ENCODE measurements at regions not wholly inside any gene's neighbourhood (a gene's known extent, or its start where the extent isn't known, plus 50 kb on each side); places are given as distances from the start of the nearest gene placed in this dataset.
"Not testable (repeated sequence)": the region's sequence is repeated elsewhere in the genome, so short reads cannot be mapped to it uniquely, and the experiment has no call there.

DNA sequence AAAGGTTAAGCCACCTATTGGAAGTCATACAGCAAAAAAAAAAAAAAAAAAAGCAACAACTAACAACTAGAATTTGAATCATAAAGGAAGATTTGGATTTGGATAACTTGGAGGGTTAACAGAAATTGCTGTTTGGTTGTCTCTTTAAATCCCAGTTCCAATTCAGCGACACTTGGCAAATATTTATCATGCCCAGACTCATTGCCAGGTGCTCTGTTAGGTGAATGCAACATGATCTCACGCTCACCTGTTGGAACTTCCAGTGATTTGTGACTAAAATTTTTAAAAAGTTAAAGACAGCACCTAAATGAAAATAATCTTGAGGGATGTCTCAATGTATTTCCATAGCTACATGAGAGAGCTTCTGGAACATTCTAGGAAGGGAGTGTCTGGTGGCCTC lies 103.7 kb downstream of the TBX3 start:
- Histone ChIP-seq H3K9me3 (ENCODE audit: control insufficient read depth in 2 of 2, low read length in 2 of 2) (no peaks in the 10 kb centered on the region), H3K36me3 (ENCODE audit: control insufficient read depth in 2 of 2, insufficient read depth in 2 of 2, low read length in 2 of 2) (no peaks in the 10 kb centered on the region), H3K4me3 (ENCODE audit: low read length in 2 of 2) (no peak overlapping the region), H3K27ac (ENCODE audit: low read length) (no peak overlapping the region), H3K27me3 (ENCODE audit: control insufficient read depth in 1 of 2, insufficient read depth in 2 of 2, low read length in 2 of 2) (peaks cover 6% of the 10 kb centered on the region in 2 donors), H3K9ac (ENCODE audit: low read length in 2 of 2) (no peak overlapping the region), H3K4me1 (ENCODE audit: control insufficient read depth, insufficient read depth, low read length) (no peaks in the 10 kb centered on the region)

DNA sequence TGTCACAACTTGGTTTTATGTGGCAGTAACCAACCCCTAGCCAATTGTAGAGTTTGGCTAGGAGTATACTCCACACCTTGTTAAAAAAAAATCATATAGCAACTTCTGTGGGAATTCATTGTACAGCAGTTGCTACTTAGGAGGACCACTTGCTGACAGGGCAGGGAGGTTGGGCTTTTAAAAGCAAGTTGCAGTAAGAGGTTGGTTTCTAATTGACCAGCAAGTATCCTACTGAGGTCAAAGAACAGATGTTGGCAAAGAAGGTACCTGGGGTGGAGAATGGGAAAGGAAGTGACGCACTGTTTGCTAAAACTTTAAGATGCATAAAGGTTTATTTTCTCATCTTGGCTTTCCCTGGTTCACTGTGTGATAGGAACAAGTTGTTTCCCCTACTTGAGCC lies 104.6 kb downstream of the TBX3 start:
- Histone ChIP-seq H3K4me1 (ENCODE audit: control insufficient read depth, insufficient read depth, low read length) (no peaks in the 10 kb centered on the region), H3K9ac (ENCODE audit: low read length in 2 of 2) (no peak overlapping the region), H3K27ac (ENCODE audit: low read length) (no peak overlapping the region)

DNA sequence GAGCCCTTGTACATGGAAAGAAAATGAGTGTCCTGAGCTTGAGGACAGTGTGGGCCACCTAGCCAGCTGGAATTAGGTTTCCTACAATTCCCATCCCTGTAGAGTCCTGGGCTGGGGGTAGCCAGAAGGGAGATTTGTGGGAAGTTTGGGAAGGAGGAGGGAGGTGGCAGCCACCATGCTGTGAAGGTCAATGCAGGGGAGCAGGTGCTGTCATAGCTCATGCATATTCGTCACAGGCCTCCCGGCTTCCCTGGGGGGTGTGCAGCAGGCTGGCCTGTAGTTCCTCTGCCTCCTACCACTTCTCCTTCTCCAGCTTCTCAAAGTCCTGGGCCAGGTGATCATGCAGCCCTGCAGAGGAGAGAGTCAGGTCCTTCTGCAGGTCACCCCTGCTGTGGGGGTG lies 121.3 kb downstream of the TBX3 start:
- H3K27ac ChIP-seq (ENCODE audit: low read length), result no peak overlapping the region
- no peaks in the 10 kb centered on the region for H3K36me3 ChIP-seq (ENCODE audit: control insufficient read depth in 2 of 2, insufficient read depth in 2 of 2, low read length in 2 of 2)
- H3K9ac ChIP-seq (ENCODE audit: low read length in 2 of 2), result no peak overlapping the region

More for the DNA sequence above, 104.6 kb downstream of the TBX3 start:
- H3K9me3 ChIP-seq (ENCODE audit: control insufficient read depth in 2 of 2, low read length in 2 of 2), result no peaks in the 10 kb centered on the region
- H3K4me3 ChIP-seq (ENCODE audit: low read length in 2 of 2), result no peak overlapping the region
- peaks cover 6% of the 10 kb centered on the region in 2 donors for H3K27me3 ChIP-seq (ENCODE audit: control insufficient read depth in 1 of 2, insufficient read depth in 2 of 2, low read length in 2 of 2)
- H3K36me3 ChIP-seq (ENCODE audit: control insufficient read depth in 2 of 2, insufficient read depth in 2 of 2, low read length in 2 of 2), result no peaks in the 10 kb centered on the region

DNA sequence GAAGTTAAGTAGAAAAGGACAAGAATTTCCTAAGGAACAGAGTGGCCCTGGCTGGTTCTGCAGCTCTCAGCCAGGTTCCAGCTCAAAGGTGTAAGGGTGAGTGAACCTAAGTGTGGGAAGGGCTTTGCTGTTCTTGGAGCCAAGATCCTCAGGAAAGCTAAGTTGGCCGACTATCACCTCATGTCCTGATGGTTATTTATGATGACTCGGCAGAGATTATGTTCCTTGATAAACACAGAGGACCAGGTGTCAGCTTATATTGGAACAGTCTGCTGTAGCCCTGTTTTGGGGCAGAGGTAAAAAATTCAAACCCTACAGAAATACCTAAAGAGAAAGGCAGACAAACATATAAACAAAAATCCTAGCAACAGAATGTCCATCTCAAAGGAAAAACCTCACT lies 128.5 kb downstream of the TBX3 start:
- Histone ChIP-seq H3K36me3 (ENCODE audit: control insufficient read depth in 2 of 2, insufficient read depth in 2 of 2, low read length in 2 of 2) (no peaks in the 10 kb centered on the region), H3K9me3 (ENCODE audit: control insufficient read depth in 2 of 2, low read length in 2 of 2) (no peaks in the 10 kb centered on the region), H3K9ac (ENCODE audit: low read length in 2 of 2) (no peak overlapping the region), H3K27me3 (ENCODE audit: control insufficient read depth in 1 of 2, insufficient read depth in 2 of 2, low read length in 2 of 2) (no peaks in the 10 kb centered on the region), H3K4me3 (ENCODE audit: low read length in 2 of 2) (no peak overlapping the region), H3K4me1 (ENCODE audit: control insufficient read depth, insufficient read depth, low read length) (no peaks in the 10 kb centered on the region), H3K27ac (ENCODE audit: low read length) (no peak overlapping the region)

More for the DNA sequence above, 121.3 kb downstream of the TBX3 start:
- peaks cover 0 to 2% of the 10 kb centered on the region in 2 donors for H3K27me3 ChIP-seq (ENCODE audit: control insufficient read depth in 1 of 2, insufficient read depth in 2 of 2, low read length in 2 of 2)
- no peak overlapping the region for H3K4me3 ChIP-seq (ENCODE audit: low read length in 2 of 2)
- H3K4me1 ChIP-seq (ENCODE audit: control insufficient read depth, insufficient read depth, low read length), result no peaks in the 10 kb centered on the region
- no peaks in the 10 kb centered on the region for H3K9me3 ChIP-seq (ENCODE audit: control insufficient read depth in 2 of 2, low read length in 2 of 2)

DNA sequence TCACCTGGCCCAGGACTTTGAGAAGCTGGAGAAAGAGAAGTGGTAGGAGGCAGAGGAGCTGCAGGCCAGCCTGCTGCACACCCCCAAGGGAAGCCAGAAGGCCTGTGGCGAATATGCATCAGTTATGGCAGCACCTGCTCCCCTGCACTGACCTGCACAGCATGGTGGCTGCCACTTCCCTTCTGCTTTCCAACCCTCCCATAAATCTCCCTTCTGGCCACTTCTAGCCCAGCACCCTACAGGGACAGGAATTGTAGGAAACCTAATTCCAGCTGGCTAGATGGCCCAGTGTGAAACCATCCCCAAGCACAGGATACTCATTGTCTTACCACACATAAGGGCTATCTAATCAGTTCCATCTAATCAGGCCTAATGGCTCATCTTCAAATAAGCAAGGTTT lies 136.3 kb downstream of the TBX3 start:
- Histone ChIP-seq H3K27me3 (ENCODE audit: control insufficient read depth in 1 of 2, insufficient read depth in 2 of 2, low read length in 2 of 2) (no peaks in the 10 kb centered on the region), H3K4me1 (ENCODE audit: control insufficient read depth, insufficient read depth, low read length) (no peaks in the 10 kb centered on the region), H3K27ac (ENCODE audit: low read length) (no peak overlapping the region), H3K36me3 (ENCODE audit: control insufficient read depth in 2 of 2, insufficient read depth in 2 of 2, low read length in 2 of 2) (no peaks in the 10 kb centered on the region), H3K9ac (ENCODE audit: low read length in 2 of 2) (no peak overlapping the region), H3K9me3 (ENCODE audit: control insufficient read depth in 2 of 2, low read length in 2 of 2) (no peaks in the 10 kb centered on the region), H3K4me3 (ENCODE audit: low read length in 2 of 2) (no peak overlapping the region)

DNA sequence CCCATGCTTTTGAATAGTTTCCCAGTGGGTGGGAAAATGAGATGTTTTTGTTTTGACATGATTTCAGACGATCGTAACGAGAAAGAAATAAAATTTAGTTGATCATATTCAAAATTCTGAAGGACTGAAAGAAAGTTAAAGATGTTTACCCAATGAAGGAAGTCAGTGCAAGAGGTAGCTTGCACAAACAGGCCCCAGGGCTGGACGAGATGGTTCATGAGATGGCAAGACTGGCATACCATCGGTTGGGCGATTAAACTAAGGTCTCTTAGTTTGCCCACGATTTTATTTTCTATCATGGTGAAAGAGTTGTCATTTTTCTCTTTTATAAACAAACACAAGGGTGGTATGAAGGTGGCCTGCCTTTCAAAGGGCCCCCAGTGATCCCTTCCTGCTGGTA lies 124.5 kb upstream of the TBX5 start:
- Histone ChIP-seq H3K4me3 (ENCODE audit: low read length in 2 of 2) (no peak overlapping the region), H3K4me1 (ENCODE audit: control insufficient read depth, insufficient read depth, low read length) (no peaks in the 10 kb centered on the region), H3K27me3 (ENCODE audit: control insufficient read depth in 1 of 2, insufficient read depth in 2 of 2, low read length in 2 of 2) (peaks cover 0 to 5% of the 10 kb centered on the region in 2 donors), H3K9ac (ENCODE audit: low read length in 2 of 2) (no peak overlapping the region), H3K27ac (ENCODE audit: low read length) (no peak overlapping the region), H3K36me3 (ENCODE audit: control insufficient read depth in 2 of 2, insufficient read depth in 2 of 2, low read length in 2 of 2) (no peaks in the 10 kb centered on the region), H3K9me3 (ENCODE audit: control insufficient read depth in 2 of 2, low read length in 2 of 2) (no peaks in the 10 kb centered on the region)

DNA sequence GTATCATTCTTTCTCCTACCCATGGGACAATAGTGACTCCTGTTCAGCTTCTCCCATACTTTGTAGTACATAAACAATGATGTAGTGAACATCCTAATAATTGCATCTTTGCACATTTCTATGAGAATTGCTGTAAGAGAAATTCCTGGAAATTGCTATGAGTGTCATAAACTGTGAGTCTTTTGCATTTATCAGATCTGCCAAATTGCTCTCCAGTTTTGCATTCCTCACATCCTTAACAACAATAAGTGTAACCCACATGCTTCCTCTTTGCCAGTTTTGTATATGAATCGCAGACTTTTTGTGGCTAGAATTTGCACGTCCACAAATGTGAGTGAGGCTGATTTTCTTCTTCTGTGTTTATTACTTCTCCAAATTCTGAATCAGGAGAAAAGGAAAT lies 124.0 kb upstream of the TBX5 start:
- Histone ChIP-seq H3K27me3 (ENCODE audit: control insufficient read depth in 1 of 2, insufficient read depth in 2 of 2, low read length in 2 of 2) (peaks cover 0 to 5% of the 10 kb centered on the region in 2 donors), H3K4me3 (ENCODE audit: low read length in 2 of 2) (no peak overlapping the region), H3K9ac (ENCODE audit: low read length in 2 of 2) (no peak overlapping the region), H3K9me3 (ENCODE audit: control insufficient read depth in 2 of 2, low read length in 2 of 2) (no peaks in the 10 kb centered on the region), H3K4me1 (ENCODE audit: control insufficient read depth, insufficient read depth, low read length) (no peaks in the 10 kb centered on the region), H3K36me3 (ENCODE audit: control insufficient read depth in 2 of 2, insufficient read depth in 2 of 2, low read length in 2 of 2) (no peaks in the 10 kb centered on the region), H3K27ac (ENCODE audit: low read length) (no peak overlapping the region)

DNA sequence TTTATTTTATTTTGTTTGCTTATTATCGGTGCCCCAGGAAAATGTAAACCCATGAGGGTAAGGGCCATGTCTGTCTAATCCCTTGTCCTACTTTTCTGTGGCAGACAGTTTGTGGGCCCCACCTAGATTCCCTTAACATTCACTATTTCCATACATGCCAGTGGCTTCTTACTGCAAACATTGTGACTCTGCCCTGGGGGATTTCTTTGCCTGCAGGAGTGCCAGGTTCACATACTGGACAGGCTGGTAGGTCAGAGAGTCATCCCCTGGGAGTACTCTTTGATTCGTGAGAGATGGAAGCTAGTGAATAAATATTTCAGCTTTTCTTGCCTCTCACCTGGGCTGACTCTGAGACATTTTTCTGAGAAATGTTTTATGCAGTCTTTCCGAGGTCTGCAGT lies 122.8 kb upstream of the TBX5 start:
- Histone ChIP-seq H3K4me1 (ENCODE audit: control insufficient read depth, insufficient read depth, low read length) (no peaks in the 10 kb centered on the region), H3K27ac (ENCODE audit: low read length) (no peak overlapping the region), H3K4me3 (ENCODE audit: low read length in 2 of 2) (no peak overlapping the region), H3K27me3 (ENCODE audit: control insufficient read depth in 1 of 2, insufficient read depth in 2 of 2, low read length in 2 of 2) (peaks cover 0 to 5% of the 10 kb centered on the region in 2 donors), H3K9me3 (ENCODE audit: control insufficient read depth in 2 of 2, low read length in 2 of 2) (no peaks in the 10 kb centered on the region), H3K9ac (ENCODE audit: low read length in 2 of 2) (no peak overlapping the region), H3K36me3 (ENCODE audit: control insufficient read depth in 2 of 2, insufficient read depth in 2 of 2, low read length in 2 of 2) (no peaks in the 10 kb centered on the region)

DNA sequence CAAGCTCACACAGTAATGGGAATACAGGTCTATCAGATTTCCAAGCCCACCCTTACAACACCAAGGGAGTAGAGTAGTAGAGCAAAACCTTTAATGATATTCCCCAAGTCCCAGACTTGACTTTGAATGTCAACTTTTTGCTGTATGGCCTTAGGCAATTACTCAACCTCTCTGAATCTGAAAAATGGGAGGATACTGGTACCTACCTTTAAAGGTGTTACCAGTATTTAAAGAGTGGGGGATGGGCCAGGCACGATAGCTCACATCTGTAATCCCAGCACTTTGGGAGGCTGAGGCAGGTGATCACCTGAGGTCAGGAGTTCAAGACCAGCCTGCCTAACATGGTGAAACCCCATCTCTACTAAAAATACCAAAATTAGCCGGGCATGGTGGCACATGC lies 115.2 kb upstream of the TBX5 start:
- H3K9me3 ChIP-seq (ENCODE audit: control insufficient read depth in 2 of 2, low read length in 2 of 2); H3K27me3 ChIP-seq (ENCODE audit: control insufficient read depth in 1 of 2, insufficient read depth in 2 of 2, low read length in 2 of 2); H3K4me3 ChIP-seq (ENCODE audit: low read length in 2 of 2); H3K36me3 ChIP-seq (ENCODE audit: control insufficient read depth in 2 of 2, insufficient read depth in 2 of 2, low read length in 2 of 2); H3K9ac ChIP-seq (ENCODE audit: low read length in 2 of 2); H3K4me1 ChIP-seq (ENCODE audit: control insufficient read depth, insufficient read depth, low read length); H3K27ac ChIP-seq (ENCODE audit: low read length): not testable (repeated sequence)

DNA sequence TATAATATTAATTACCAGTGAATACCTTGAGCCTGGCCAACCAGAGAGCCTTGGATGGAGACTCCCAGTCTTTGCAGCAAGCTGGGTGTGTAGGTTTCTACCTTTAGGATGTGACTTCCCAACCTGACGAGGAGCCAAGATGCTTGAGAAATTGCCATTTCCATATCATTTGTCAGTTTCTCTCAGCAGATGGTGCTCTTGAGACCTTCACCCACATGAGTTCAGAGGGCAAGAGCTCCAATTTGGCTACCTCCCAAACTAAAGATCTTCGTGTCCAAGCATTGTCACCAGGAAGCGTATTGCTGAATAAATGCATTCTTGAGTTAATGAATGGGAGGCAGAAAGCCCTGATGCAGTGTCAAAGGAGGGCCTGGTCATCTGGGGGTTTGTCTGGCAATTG lies 106.4 kb upstream of the TBX5 start:
- Histone ChIP-seq H3K36me3 (ENCODE audit: control insufficient read depth in 2 of 2, insufficient read depth in 2 of 2, low read length in 2 of 2) (no peaks in the 10 kb centered on the region), H3K9ac (ENCODE audit: low read length in 2 of 2) (no peak overlapping the region), H3K4me1 (ENCODE audit: control insufficient read depth, insufficient read depth, low read length) (no peaks in the 10 kb centered on the region), H3K4me3 (ENCODE audit: low read length in 2 of 2) (no peak overlapping the region), H3K9me3 (ENCODE audit: control insufficient read depth in 2 of 2, low read length in 2 of 2) (no peaks in the 10 kb centered on the region), H3K27me3 (ENCODE audit: control insufficient read depth in 1 of 2, insufficient read depth in 2 of 2, low read length in 2 of 2) (peaks cover 4 to 5% of the 10 kb centered on the region in 2 donors), H3K27ac (ENCODE audit: low read length) (no peak overlapping the region)

DNA sequence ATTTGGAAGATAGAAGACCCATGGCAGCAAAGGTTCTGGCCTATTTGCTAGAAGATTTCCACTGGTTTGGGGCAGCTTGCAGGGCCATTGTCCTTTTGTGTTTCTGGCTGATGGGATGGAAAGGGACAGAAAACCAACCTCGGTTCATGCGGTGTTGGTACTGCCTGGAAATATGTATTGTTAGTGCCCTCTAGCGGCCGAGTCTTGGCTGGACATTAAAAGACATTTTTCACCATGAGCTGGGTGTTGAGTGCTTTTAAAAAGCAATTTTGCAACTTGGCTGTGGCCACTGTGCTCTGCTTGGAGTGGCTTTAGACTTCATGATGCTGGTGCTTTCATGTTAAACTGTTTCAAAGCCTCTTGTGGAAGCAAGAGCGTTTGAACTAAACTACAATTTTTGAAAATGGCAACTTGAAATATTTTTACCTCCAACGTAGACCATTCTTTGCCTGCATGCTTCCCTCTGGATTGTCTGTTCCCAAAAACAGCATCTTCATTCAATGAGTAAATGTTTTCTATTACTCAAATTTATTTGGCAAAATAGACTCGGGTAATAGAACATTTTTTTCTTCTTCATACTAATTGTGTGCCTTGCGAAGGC lies 102.7 kb upstream of the TBX5 start:
- peaks cover 7 to 17% of the 10 kb centered on the region in 2 donors for H3K27me3 ChIP-seq (ENCODE audit: control insufficient read depth in 1 of 2, insufficient read depth in 2 of 2, low read length in 2 of 2)
- H3K27ac ChIP-seq (ENCODE audit: low read length), result no peak overlapping the region
- no peak overlapping the region for H3K9ac ChIP-seq (ENCODE audit: low read length in 2 of 2)
- no peaks in the 10 kb centered on the region for H3K36me3 ChIP-seq (ENCODE audit: control insufficient read depth in 2 of 2, insufficient read depth in 2 of 2, low read length in 2 of 2)
- no peaks in the 10 kb centered on the region for H3K9me3 ChIP-seq (ENCODE audit: control insufficient read depth in 2 of 2, low read length in 2 of 2)
- no peak overlapping the region for H3K4me3 ChIP-seq (ENCODE audit: low read length in 2 of 2)
- no peaks in the 10 kb centered on the region for H3K4me1 ChIP-seq (ENCODE audit: control insufficient read depth, insufficient read depth, low read length)
